Adrenal gland (tissue), 9 donors: ENCODE measurements at regions not wholly inside any gene's neighbourhood (a gene's known extent, or its start where the extent isn't known, plus 50 kb on each side); places are given as distances from the start of the nearest gene placed in this dataset.

Experiments
- DNase-seq, 7 donors: peaks; one replicate each; pipeline ENCODE4 v3.0.0-alpha.2; 2019 to 2020
- H3K27ac ChIP-seq, 5 donors: fragments of 200-600 bp; sonication (generic) in 4 of 5; 1 replicate in 3 of 5; 2 replicates in 2 of 5; pipeline versions ENCODE4 v1.5.1 to v1.8.0; 2016 to 2020; ENCODE audit warnings: mild to moderate bottlenecking in 1 of 5
- H3K27me3 ChIP-seq: fragments of 200-600 bp; 2 replicates; pipeline ENCODE4 v1.8.0; 2021
- H3K36me3 ChIP-seq, 2 donors: fragments of 200-600 bp; replicated peaks in 1 of 2; 1 replicate in 1 of 2; 2 replicates in 1 of 2; pipeline versions ENCODE4 v1.5.1 to v1.8.0; 2018 to 2022
- H3K4me1 ChIP-seq, 2 donors: fragments of 200-600 bp; replicated peaks in 1 of 2; 1 replicate in 1 of 2; 2 replicates in 1 of 2; pipeline versions ENCODE4 v1.5.1 to v1.8.0; 2018 to 2021
- H3K4me3 ChIP-seq, 4 donors: fragments of 200-600 bp; sonication (generic) in 3 of 4; one replicate each; pipeline ENCODE4 v1.5.1; 2016 to 2018
- H3K9me3 ChIP-seq, 3 donors: fragments of 200-600 bp; sonication (generic) in 1 of 3; replicated peaks in 1 of 3; 1 replicate in 2 of 3; 2 replicates in 1 of 3; pipeline versions ENCODE4 v1.5.1 to v1.8.0; 2016 to 2021
- CTCF ChIP-seq, 6 experiments: fragments of 450-650 bp in 4 of 6; fragments of 200-600 bp in 2 of 6; sonication (generic) in 1 of 6; IDR thresholded peaks; 1 replicate in 5 of 6; 2 replicates in 1 of 6; pipeline versions ENCODE4 v1.5.1 to v1.8.0; 2016 to 2021; ENCODE audit warnings: antibody characterized with exemption in 6 of 6, mild to moderate bottlenecking in 2 of 6, moderate library complexity in 1 of 6
- POLR2A ChIP-seq, 2 donors: fragments of 450-650 bp; IDR thresholded peaks; one replicate each; pipeline ENCODE4 v1.6.1; 2017; ENCODE audit warnings: antibody characterized with exemption in 2 of 2, mild to moderate bottlenecking in 2 of 2, moderate library complexity in 1 of 2
- WGBS, 4 donors: extraction: QIAGEN DNeasy Blood & Tissue Kit in 2 of 4; methylation state at CpG; one replicate each; pipeline versions ENCODE4 v1.1.5 to v1.1.7; 2013 to 2017; 5-methylcytosine and 5-hydroxymethylcytosine counted together
- intact Hi-C, 2 donors: fragments of 100-400 bp; cut with DNase I; formaldehyde crosslinking; loops; one replicate each; pipeline versions ENCODE4 v1.14.1 to v1.15.0; 2022 to 2023
- donor health status: healthy with polysubstance abuse.
- donor health status: Bipolar disorder and iron deficiency.
- donor health status: DM: yes; HTN: yes; CAD: no.
- donor health status: DM: no; HTN: no; CAD: no.
- donor health status: DM: no; HTN: no; CAD: no.

- TF ChIP-seq CTCF (IDR thresholded peaks at IDR 0.05) (no peak), POLR2A (IDR thresholded peaks at IDR 0.05) (no peak)
- WGBS, 4 donors, result 48 to 88% (median 69%) methylated on average over 7 to 19 of the region's 19 CpGs
- intact Hi-C loops, result no loop called here
Observed at GRCh38 chr2:239738159-239738558, 287.0 kb downstream of the NDUFA10 start.

GRCh38 chr2:239737144-239737463 is 288.0 kb downstream of the NDUFA10 start:
- Histone ChIP-seq H3K4me3 (no peak overlapping the region), H3K27ac (no peak overlapping the region), H3K4me1 (no peaks in the 10 kb centered on the region), H3K9me3 (no peaks in the 10 kb centered on the region), H3K27me3 (no peaks in the 10 kb centered on the region), H3K36me3 (no peaks in the 10 kb centered on the region)
- DNase-seq, result no peak
- intact Hi-C loops, result no loop called here
- TF ChIP-seq POLR2A (IDR thresholded peaks at IDR 0.05), result no peak
- no peak for TF ChIP-seq CTCF (IDR thresholded peaks at IDR 0.05)
- WGBS, 4 donors, result 82 to 92% (median 90%) methylated on average over 2 to 10 of the region's 10 CpGs

More at GRCh38 chr2:239738159-239738558, 287.0 kb downstream of the NDUFA10 start:
- no peaks in the 10 kb centered on the region for H3K9me3 ChIP-seq
- H3K36me3 ChIP-seq, result no peaks in the 10 kb centered on the region
- no peak overlapping the region for H3K4me3 ChIP-seq
- DNase-seq, result no peak
- H3K27ac ChIP-seq, result no peak overlapping the region
- H3K27me3 ChIP-seq, result no peaks in the 10 kb centered on the region
- H3K4me1 ChIP-seq, result no peaks in the 10 kb centered on the region

- no peak for DNase-seq
- Histone ChIP-seq H3K27ac (no peak overlapping the region), H3K9me3 (no peaks in the 10 kb centered on the region), H3K4me3 (no peak overlapping the region), H3K27me3 (no peaks in the 10 kb centered on the region), H3K4me1 (no peaks in the 10 kb centered on the region), H3K36me3 (no peaks in the 10 kb centered on the region)
- 87 to 93% (median 90%) methylated on average over 12 to 39 of the region's 39 CpGs for WGBS, 4 donors
- intact Hi-C loops, result no loop called here
- no peak for TF ChIP-seq POLR2A (IDR thresholded peaks at IDR 0.05)
- no peak for TF ChIP-seq CTCF (IDR thresholded peaks at IDR 0.05)
Observed at GRCh38 chr2:239736358-239737143, 288.6 kb downstream of the NDUFA10 start.

DNA sequence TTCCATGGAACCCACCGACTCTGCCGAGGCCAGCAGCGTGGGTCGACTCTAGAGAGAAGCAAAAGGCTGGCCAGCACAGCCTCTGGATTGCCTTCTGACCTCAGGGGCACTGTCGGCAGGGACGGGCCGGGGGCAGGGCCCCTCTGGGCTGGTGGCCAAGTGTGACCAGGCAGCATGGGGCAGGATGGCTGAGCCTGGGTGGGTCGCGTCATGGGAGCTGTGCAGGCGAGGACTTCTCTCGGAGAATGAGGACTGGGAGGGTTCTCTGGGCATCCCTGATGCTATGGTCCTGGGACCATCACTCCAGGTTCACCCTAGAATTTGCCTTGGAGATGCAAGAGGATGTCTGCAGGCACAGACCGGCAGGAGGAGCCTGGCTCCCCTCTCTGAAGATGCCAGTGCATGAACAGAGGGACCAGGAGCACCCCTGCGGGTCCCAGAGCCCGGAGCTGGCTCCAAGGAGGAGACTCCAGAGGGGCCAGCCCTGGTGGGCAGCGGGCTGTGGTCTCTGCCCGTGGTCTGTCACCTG is 289.2 kb downstream of the NDUFA10 start:
- Histone ChIP-seq H3K4me3 (no peak overlapping the region), H3K36me3 (no peaks in the 10 kb centered on the region), H3K27me3 (no peaks in the 10 kb centered on the region), H3K4me1 (no peaks in the 10 kb centered on the region), H3K27ac (no peak overlapping the region), H3K9me3 (no peaks in the 10 kb centered on the region)
- no peak for DNase-seq
- intact Hi-C loops, result no loop called here
- TF ChIP-seq CTCF (IDR thresholded peaks at IDR 0.05) (no peak), POLR2A (IDR thresholded peaks at IDR 0.05) (no peak)
- WGBS, 4 donors, result 58 to 77% (median 75%) methylated on average over 5 to 16 of the region's 16 CpGs
